ENCODE measurements at regions not wholly inside any gene's neighbourhood (a gene's known extent, or its start where the extent isn't known, plus 50 kb on each side); places are given as distances from the start of the nearest gene placed in this dataset.
A peak's percentile ranks its signal among the peaks of the same experiment; 100 is the strongest.

DNA sequence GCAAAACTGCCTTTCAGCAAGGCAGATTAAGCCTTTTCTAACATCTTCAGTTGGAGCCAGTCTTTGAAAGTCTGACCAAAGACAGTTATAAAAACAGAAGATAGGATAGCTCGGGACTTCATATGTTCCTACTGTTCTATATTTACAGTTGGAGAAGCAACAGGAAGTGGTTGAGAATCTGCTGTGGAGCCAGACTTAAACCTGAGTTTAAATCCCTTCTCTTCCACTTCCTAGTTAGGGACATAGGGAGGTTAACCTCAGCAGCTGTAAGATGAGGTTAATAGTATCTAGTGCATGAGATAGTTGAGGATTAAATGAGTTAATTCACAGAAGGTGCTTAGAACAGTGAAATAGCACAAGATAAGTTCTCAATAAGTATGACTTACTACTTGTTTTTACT, 84.5 kb upstream of the FREM1 start:
- peak; percentile 36 for DNase-seq
- no peak for TF ChIP-seq EZH2 (IDR thresholded peaks at IDR 0.05; ENCODE audit: borderline replicate concordance, low read depth, low read length, severe bottlenecking)
- TF ChIP-seq, protein P1, sequence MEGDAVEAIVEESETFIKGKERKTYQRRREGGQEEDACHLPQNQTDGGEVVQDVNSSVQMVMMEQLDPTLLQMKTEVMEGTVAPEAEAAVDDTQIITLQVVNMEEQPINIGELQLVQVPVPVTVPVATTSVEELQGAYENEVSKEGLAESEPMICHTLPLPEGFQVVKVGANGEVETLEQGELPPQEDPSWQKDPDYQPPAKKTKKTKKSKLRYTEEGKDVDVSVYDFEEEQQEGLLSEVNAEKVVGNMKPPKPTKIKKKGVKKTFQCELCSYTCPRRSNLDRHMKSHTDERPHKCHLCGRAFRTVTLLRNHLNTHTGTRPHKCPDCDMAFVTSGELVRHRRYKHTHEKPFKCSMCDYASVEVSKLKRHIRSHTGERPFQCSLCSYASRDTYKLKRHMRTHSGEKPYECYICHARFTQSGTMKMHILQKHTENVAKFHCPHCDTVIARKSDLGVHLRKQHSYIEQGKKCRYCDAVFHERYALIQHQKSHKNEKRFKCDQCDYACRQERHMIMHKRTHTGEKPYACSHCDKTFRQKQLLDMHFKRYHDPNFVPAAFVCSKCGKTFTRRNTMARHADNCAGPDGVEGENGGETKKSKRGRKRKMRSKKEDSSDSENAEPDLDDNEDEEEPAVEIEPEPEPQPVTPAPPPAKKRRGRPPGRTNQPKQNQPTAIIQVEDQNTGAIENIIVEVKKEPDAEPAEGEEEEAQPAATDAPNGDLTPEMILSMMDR (IDR thresholded peaks at IDR 0.05; ENCODE audit: borderline replicate concordance, extremely low read depth, low read length, poor library complexity, severe bottlenecking) = no peak
- Histone ChIP-seq H3K27me3 (ENCODE audit: insufficient read depth, low read length, poor library complexity) (no peaks in the 10 kb centered on the region), H2AFZ (ENCODE audit: low read depth, low read length) (peak overlapping the region; percentile 61; the same call in 1 of the 2 replicates), H3K4me3 (ENCODE audit: low read depth in 1 of 2, low read length in 2 of 2) (peak overlapping the region in 1 of 2 experiments; percentile 65; a peak in 2 of 4 replicates), H3K36me3 (ENCODE audit: insufficient read depth, low read length) (no peaks in the 10 kb centered on the region), H3K4me2 (ENCODE audit: insufficient read depth, low read length) (peak overlapping the region; percentile 61), H3K9me3 (ENCODE audit: insufficient read depth, low read length, severe bottlenecking) (no peaks in the 10 kb centered on the region), H4K20me1 (ENCODE audit: insufficient read depth, low read length) (no peaks in the 10 kb centered on the region), H3K9ac (ENCODE audit: low read depth, low read length) (peak overlapping the region; percentile 59), H3K27ac (ENCODE audit: low read length) (peak overlapping the region; percentile 92), H3K79me2 (ENCODE audit: insufficient read depth, low read length) (peaks cover 4% of the 10 kb centered on the region; the same call in 1 of the 2 replicates), H3K4me1 (ENCODE audit: insufficient read depth, low read length) (peaks cover 53% of the 10 kb centered on the region)
- peak; percentile 59 for ATAC-seq (ENCODE audit: insufficient read depth, low read depth)

DNA sequence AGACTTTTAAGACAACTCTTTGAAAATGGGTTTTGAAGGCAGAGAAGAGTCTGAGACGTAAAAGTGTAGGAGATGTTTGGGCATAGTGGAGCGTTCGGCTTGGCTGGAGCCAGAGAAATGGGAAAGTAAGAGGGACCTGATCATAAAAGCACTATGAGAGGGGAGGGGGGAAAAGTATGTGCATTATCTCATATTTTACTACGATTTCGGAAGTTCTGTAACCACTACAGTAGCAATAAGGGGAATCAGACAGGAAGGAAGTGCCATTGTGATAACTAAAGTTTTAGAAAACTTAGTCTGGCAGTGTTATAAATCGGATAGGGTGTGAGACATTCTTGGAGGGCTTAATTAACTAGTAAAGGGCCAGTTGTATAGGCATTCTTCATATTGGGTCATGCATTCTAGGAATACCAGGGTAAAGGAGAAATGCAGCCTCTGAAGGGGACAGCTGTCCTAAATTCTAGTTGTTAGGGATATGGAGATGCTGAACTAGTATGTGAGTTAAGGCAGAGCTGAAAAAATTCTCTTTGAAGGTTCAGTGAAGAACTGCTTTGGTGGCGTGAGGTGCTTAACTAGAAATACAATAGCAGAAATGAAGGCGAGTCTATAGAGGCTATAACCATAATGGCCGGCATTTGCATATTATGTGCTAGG, 83.8 kb upstream of the FREM1 start:
- DNase-seq (peak; percentile 27), ATAC-seq (ENCODE audit: insufficient read depth, low read depth) (peak; percentile 55)
- Histone ChIP-seq H4K20me1 (ENCODE audit: insufficient read depth, low read length) (no peaks in the 10 kb centered on the region), H3K36me3 (ENCODE audit: insufficient read depth, low read length) (no peaks in the 10 kb centered on the region), H3K4me3 (ENCODE audit: low read depth in 1 of 2, low read length in 2 of 2) (peak overlapping the region; percentile 7 to 65; a peak in 3 of 4 replicates), H3K27me3 (ENCODE audit: insufficient read depth, low read length, poor library complexity) (no peaks in the 10 kb centered on the region), H3K4me2 (ENCODE audit: insufficient read depth, low read length) (peak overlapping the region; percentile 61), H2AFZ (ENCODE audit: low read depth, low read length) (peak overlapping the region; percentile 61), H3K79me2 (ENCODE audit: insufficient read depth, low read length) (peaks cover 4% of the 10 kb centered on the region; the same call in 1 of the 2 replicates), H3K9me3 (ENCODE audit: insufficient read depth, low read length, severe bottlenecking) (no peaks in the 10 kb centered on the region), H3K4me1 (ENCODE audit: insufficient read depth, low read length) (peaks cover 53% of the 10 kb centered on the region), H3K9ac (ENCODE audit: low read depth, low read length) (peak overlapping the region; percentile 59), H3K27ac (ENCODE audit: low read length) (peak overlapping the region; percentile 92)
- TF ChIP-seq EZH2 (IDR thresholded peaks at IDR 0.05; ENCODE audit: borderline replicate concordance, low read depth, low read length, severe bottlenecking) = no peak
- TF ChIP-seq, protein P1 (IDR thresholded peaks at IDR 0.05; ENCODE audit: borderline replicate concordance, extremely low read depth, low read length, poor library complexity, severe bottlenecking) = no peak

DNA sequence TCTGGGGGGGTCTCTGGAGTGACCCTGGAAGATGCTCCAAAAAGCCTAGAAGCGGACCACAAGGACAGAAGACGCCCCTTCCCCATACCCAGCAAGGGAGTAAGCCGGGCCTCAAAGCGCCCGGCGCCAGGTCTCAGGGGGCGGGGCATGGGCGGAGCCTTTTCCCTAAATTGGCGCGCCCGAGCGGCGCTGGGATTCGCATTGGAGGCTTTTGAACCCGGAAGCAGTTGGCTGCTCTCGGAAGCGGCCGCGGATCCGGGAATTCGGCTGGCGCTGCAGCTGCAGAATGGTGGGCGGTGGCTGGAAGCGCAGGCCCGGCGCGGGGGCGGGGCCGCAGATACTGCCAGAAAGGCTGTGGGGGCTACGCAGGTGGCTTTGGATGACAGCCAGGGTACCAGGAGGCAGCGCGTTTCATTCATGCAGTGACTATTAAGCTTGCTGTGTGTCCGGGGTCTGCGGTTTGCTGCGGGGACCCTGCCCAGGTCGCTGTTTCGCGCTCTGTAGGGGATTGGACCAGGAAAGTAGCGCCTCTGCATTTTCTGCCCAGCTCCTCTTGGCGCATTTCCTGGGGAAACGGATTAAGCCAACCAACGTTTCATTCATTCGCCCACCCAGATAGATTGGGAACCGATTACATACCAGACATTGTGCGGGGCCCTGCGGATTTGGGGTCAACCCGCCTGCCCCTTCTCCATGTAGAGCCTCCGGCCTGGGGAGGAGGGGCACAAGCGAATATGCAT, 83.0 kb upstream of the FREM1 start:
- peaks cover 53% of the 10 kb centered on the region for H3K4me1 ChIP-seq (ENCODE audit: insufficient read depth, low read length)
- DNase-seq (peak; percentile 87), ATAC-seq (ENCODE audit: insufficient read depth, low read depth) (peak; percentile 60)
- H3K27ac ChIP-seq (ENCODE audit: low read length) = peak overlapping the region; percentile 92
- H4K20me1 ChIP-seq (ENCODE audit: insufficient read depth, low read length) = no peaks in the 10 kb centered on the region
- H3K9me3 ChIP-seq (ENCODE audit: insufficient read depth, low read length, severe bottlenecking) = no peaks in the 10 kb centered on the region
- H3K4me2 ChIP-seq (ENCODE audit: insufficient read depth, low read length) = peak overlapping the region; percentile 61
- H3K4me3 ChIP-seq (ENCODE audit: low read depth in 1 of 2, low read length in 2 of 2) = peak overlapping the region; percentile 64 to 65
- no peaks in the 10 kb centered on the region for H3K36me3 ChIP-seq (ENCODE audit: insufficient read depth, low read length)
- no peak for TF ChIP-seq EZH2 (IDR thresholded peaks at IDR 0.05; ENCODE audit: borderline replicate concordance, low read depth, low read length, severe bottlenecking)
- TF ChIP-seq, protein P1 (IDR thresholded peaks at IDR 0.05; ENCODE audit: borderline replicate concordance, extremely low read depth, low read length, poor library complexity, severe bottlenecking) = no peak
- peaks cover 4% of the 10 kb centered on the region; the same call in 1 of the 2 replicates for H3K79me2 ChIP-seq (ENCODE audit: insufficient read depth, low read length)
- no peaks in the 10 kb centered on the region for H3K27me3 ChIP-seq (ENCODE audit: insufficient read depth, low read length, poor library complexity)
- H3K9ac ChIP-seq (ENCODE audit: low read depth, low read length) = peak overlapping the region; percentile 59
- peak overlapping the region; percentile 63 for H2AFZ ChIP-seq (ENCODE audit: low read depth, low read length)
